ENCODE measurements at regions not wholly inside any gene's neighbourhood (a gene's known extent, or its start where the extent isn't known, plus 50 kb on each side); places are given as distances from the start of the nearest gene placed in this dataset.

- no peak for TF ChIP-seq CTCF (IDR thresholded peaks at IDR 0.05; ENCODE audit: low read length, missing control alignments)
- H3K4me3 ChIP-seq (replicated peaks; ENCODE audit: low read depth, low read length) = no peak overlapping the region
- DNase-seq (ENCODE audit: low read depth) = no peak
Observed at GRCh38 chr2:62374301-62375112, 131.5 kb downstream of the TMEM17 start.

GRCh38 chr2:62372824-62373223 is 133.2 kb downstream of the TMEM17 start:
- no peak for DNase-seq (ENCODE audit: low read depth)
- no peak for TF ChIP-seq CTCF (IDR thresholded peaks at IDR 0.05; ENCODE audit: low read length, missing control alignments)
- H3K4me3 ChIP-seq (replicated peaks; ENCODE audit: low read depth, low read length) = no peak overlapping the region

- no peak for TF ChIP-seq CTCF (IDR thresholded peaks at IDR 0.05; ENCODE audit: low read length, missing control alignments)
- no peak for DNase-seq (ENCODE audit: low read depth)
- H3K4me3 ChIP-seq (replicated peaks; ENCODE audit: low read depth, low read length) = no peak overlapping the region
Observed at GRCh38 chr2:62370321-62371250, 135.4 kb downstream of the TMEM17 start.

GRCh38 chr2:62369541-62370202 is 136.3 kb downstream of the TMEM17 start:
- TF ChIP-seq CTCF (IDR thresholded peaks at IDR 0.05; ENCODE audit: low read length, missing control alignments) = no peak
- no peak for DNase-seq (ENCODE audit: low read depth)
- H3K4me3 ChIP-seq (replicated peaks; ENCODE audit: low read depth, low read length) = no peak overlapping the region

GRCh38 chr2:62364791-62365528 is 141.0 kb downstream of the TMEM17 start:
- no peak for DNase-seq (ENCODE audit: low read depth)
- no peak overlapping the region for H3K4me3 ChIP-seq (replicated peaks; ENCODE audit: low read depth, low read length)
- no peak for TF ChIP-seq CTCF (IDR thresholded peaks at IDR 0.05; ENCODE audit: low read length, missing control alignments)

- no peak for TF ChIP-seq CTCF (IDR thresholded peaks at IDR 0.05; ENCODE audit: low read length, missing control alignments)
- DNase-seq (ENCODE audit: low read depth) = no peak
- no peak overlapping the region for H3K4me3 ChIP-seq (replicated peaks; ENCODE audit: low read depth, low read length)
Observed at GRCh38 chr2:62363166-62363565, 142.8 kb downstream of the TMEM17 start.
